ENCODE measurements at regions not wholly inside any gene's neighbourhood (a gene's known extent, or its start where the extent isn't known, plus 50 kb on each side); places are given as distances from the start of the nearest gene placed in this dataset.

DNA sequence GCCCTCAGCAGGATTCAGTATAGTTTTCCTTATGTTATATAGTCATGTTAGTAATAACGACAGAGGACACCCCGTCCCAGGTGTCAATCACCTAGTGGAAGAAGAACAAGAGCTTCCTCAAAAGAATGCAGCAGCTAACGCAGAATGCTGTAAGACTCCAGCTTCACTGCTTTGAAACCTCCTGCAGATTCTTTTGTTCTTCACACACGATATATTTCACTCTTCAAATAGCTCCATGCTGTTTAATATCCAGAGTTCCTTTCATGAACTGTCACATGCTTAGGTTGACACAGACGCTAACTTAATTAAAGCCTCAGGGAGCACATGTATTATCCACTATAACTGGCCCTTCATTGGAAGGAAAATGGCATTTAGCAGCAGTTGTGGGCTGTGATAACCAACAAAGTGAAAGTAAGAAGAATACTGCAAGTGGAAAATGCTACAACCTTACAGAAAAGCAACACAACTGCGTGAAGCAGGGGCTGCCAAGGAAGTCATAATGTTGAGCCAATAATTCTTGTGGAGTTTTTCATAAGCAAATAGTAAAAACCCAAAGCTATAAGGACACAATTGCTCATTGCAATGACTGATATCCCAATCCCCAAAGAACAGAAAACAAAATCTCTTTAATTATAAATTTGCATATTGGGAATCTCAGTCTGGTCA, 387.5 kb downstream of the PLK2 start:
- TF ChIP-seq, protein P1, sequence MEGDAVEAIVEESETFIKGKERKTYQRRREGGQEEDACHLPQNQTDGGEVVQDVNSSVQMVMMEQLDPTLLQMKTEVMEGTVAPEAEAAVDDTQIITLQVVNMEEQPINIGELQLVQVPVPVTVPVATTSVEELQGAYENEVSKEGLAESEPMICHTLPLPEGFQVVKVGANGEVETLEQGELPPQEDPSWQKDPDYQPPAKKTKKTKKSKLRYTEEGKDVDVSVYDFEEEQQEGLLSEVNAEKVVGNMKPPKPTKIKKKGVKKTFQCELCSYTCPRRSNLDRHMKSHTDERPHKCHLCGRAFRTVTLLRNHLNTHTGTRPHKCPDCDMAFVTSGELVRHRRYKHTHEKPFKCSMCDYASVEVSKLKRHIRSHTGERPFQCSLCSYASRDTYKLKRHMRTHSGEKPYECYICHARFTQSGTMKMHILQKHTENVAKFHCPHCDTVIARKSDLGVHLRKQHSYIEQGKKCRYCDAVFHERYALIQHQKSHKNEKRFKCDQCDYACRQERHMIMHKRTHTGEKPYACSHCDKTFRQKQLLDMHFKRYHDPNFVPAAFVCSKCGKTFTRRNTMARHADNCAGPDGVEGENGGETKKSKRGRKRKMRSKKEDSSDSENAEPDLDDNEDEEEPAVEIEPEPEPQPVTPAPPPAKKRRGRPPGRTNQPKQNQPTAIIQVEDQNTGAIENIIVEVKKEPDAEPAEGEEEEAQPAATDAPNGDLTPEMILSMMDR (IDR thresholded peaks at IDR 0.05): no peak
- DNase-seq (no peak), ATAC-seq (no peak)
- H3K9me3 Mint-ChIP-seq: no peaks in the 10 kb centered on the region
- H3K27ac Mint-ChIP-seq: no peak overlapping the region
- no peaks in the 10 kb centered on the region for H3K36me3 Mint-ChIP-seq (ENCODE audit: low read depth)
- H3K4me1 Mint-ChIP-seq (ENCODE audit: low read depth): no peaks in the 10 kb centered on the region
- no peaks in the 10 kb centered on the region for H3K27me3 Mint-ChIP-seq
- intact Hi-C loops (cut with micrococcal nuclease): no loop called here
- POLR2A ChIA-PET: no interaction called here
- CTCF ChIA-PET: no interaction called here
- H3K4me3 Mint-ChIP-seq: no peak overlapping the region

DNA sequence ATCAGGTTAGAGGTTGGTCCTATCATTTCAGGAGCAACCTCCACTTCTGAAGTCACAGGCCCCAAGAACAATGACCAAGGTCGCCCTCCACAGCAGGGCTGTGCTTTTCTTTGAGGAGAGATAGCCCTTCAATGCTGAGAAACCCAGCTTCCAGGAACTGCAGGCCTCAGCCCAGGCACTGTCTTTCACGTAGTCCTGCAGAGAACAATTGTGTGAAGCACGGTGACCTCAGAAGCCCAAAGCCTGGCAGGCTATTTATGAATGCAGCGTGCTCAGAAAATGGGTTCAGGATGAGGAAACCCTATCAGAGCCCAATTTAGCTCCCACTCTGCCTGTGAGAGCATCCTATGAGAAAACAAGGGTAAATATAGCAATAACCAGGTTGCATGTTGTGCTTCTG, 388.3 kb downstream of the PLK2 start:
- TF ChIP-seq, protein P1 (IDR thresholded peaks at IDR 0.05): no peak
- intact Hi-C loops (cut with micrococcal nuclease): no loop called here
- H3K27ac Mint-ChIP-seq: no peak overlapping the region
- POLR2A ChIA-PET: no interaction called here
- H3K9me3 Mint-ChIP-seq: no peaks in the 10 kb centered on the region
- CTCF ChIA-PET: no interaction called here
- H3K27me3 Mint-ChIP-seq: no peaks in the 10 kb centered on the region
- DNase-seq (no peak), ATAC-seq (no peak)
- no peak overlapping the region for H3K4me3 Mint-ChIP-seq
- H3K4me1 Mint-ChIP-seq (ENCODE audit: low read depth): no peaks in the 10 kb centered on the region
- H3K36me3 Mint-ChIP-seq (ENCODE audit: low read depth): no peaks in the 10 kb centered on the region

- TF ChIP-seq, protein P1 (IDR thresholded peaks at IDR 0.05): no peak
- Mint-ChIP-seq H3K9me3 (no peaks in the 10 kb centered on the region), H3K4me1 (ENCODE audit: low read depth) (no peaks in the 10 kb centered on the region), H3K27me3 (no peaks in the 10 kb centered on the region), H3K4me3 (no peak overlapping the region), H3K27ac (no peak overlapping the region), H3K36me3 (ENCODE audit: low read depth) (no peaks in the 10 kb centered on the region)
- CTCF ChIA-PET: no interaction called here
- POLR2A ChIA-PET: no interaction called here
- ATAC-seq (no peak), DNase-seq (no peak)
- intact Hi-C loops (cut with micrococcal nuclease): no loop called here
These were observed 390.0 kb downstream of the PLK2 start for GRCh38 chr5:58069846-58070245.

DNA sequence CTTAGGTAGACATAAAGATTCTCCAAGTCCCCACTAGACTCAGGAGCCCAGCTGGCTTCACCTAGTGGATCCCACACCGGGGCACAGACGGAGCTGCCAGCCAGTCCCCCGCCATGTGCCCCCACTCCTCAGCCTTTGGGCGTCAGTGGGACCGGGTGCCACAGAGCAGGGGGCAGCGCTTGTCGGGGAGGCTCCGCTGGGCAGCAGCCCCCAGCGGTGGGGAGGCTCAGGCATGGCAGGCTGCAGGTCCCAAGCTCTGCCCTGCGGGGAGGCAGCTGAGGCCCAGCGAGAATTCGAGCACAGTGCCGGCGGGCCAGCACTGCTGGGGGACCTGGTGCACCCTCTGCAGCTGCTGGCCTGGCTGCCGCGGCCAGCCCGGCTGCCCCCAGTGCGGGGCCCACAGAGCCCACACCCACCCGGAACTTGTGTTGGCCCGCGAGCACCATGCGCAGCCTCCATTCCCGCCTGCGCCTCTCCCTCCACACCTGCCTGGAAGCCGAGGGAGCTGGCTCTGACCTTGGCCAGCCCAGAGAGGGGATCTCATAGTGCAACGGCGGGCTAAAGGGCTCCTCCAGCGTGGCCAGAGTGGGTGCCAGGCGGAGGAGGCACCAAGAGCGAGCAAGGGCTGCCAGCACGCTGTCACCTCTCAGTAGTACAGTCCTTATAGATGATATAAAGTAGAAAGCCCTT, 390.7 kb downstream of the PLK2 start:
- no peak overlapping the region for H3K27ac Mint-ChIP-seq
- ATAC-seq (no peak), DNase-seq (no peak)
- no peak overlapping the region for H3K4me3 Mint-ChIP-seq
- no peaks in the 10 kb centered on the region for H3K27me3 Mint-ChIP-seq
- H3K9me3 Mint-ChIP-seq: no peaks in the 10 kb centered on the region
- POLR2A ChIA-PET: no interaction called here
- H3K36me3 Mint-ChIP-seq (ENCODE audit: low read depth): no peaks in the 10 kb centered on the region
- intact Hi-C loops (cut with micrococcal nuclease): no loop called here
- TF ChIP-seq, protein P1 (IDR thresholded peaks at IDR 0.05): no peak
- CTCF ChIA-PET: no interaction called here
- H3K4me1 Mint-ChIP-seq (ENCODE audit: low read depth): no peaks in the 10 kb centered on the region

DNA sequence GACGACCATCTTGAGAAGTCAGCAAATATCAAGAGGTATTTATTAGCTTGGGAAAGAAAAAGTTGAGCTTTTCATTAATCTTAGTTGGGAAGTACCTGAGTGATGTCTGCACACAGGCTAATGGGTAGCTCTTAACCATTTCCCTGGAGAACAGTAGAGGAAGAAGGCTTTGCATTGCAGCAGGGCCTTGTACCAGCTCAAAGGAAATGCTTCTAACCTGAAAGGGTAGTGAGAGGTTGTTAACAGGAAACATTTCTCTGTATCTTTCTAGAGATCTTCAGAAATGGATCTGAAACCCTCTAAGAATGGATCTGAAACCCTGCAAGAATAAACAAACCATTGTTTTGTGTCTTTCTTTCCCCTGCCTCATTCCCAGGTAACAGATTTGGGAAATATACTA, 393.3 kb downstream of the PLK2 start:
- ATAC-seq (no peak), DNase-seq (no peak)
- no peak overlapping the region for H3K27ac Mint-ChIP-seq
- ChIA-PET POLR2A (no interaction called here), CTCF (no interaction called here)
- H3K36me3 Mint-ChIP-seq (ENCODE audit: low read depth): no peaks in the 10 kb centered on the region
- no peaks in the 10 kb centered on the region for H3K27me3 Mint-ChIP-seq
- no peak overlapping the region for H3K4me3 Mint-ChIP-seq
- no peaks in the 10 kb centered on the region for H3K4me1 Mint-ChIP-seq (ENCODE audit: low read depth)
- intact Hi-C loops (cut with micrococcal nuclease): no loop called here
- no peaks in the 10 kb centered on the region for H3K9me3 Mint-ChIP-seq
- TF ChIP-seq, protein P1 (IDR thresholded peaks at IDR 0.05): no peak
